ENCODE measurements at regions not wholly inside any gene's neighbourhood (a gene's known extent, or its start where the extent isn't known, plus 50 kb on each side); places are given as distances from the start of the nearest gene placed in this dataset.
"Not testable (repeated sequence)": the region's sequence is repeated elsewhere in the genome, so short reads cannot be mapped to it uniquely, and the experiment has no call there.

- no peak for DNase-seq
These were observed 250.5 kb upstream of the TUT7 start for GRCh38 chr9:86604741-86605140.

- no peak for DNase-seq
These were observed 248.5 kb upstream of the TUT7 start for GRCh38 chr9:86602715-86603114.

GRCh38 chr9:86601697-86602096 lies 247.5 kb upstream of the TUT7 start:
- no peak for DNase-seq

- no peak for DNase-seq
These were observed 246.8 kb upstream of the TUT7 start for GRCh38 chr9:86600977-86601376.

- no peak for DNase-seq
These were observed 246.1 kb upstream of the TUT7 start for GRCh38 chr9:86600291-86600690.

GRCh38 chr9:86599561-86599960 lies 245.4 kb upstream of the TUT7 start:
- no peak for DNase-seq

GRCh38 chr9:86598411-86599239 lies 244.4 kb upstream of the TUT7 start:
- DNase-seq, result no peak

- DNase-seq, result no peak
These were observed 240.5 kb upstream of the TUT7 start for GRCh38 chr9:86594724-86595123.

GRCh38 chr9:86591472-86591871 lies 237.3 kb upstream of the TUT7 start:
- DNase-seq, result no peak

GRCh38 chr9:86589730-86590129 lies 235.5 kb upstream of the TUT7 start:
- no peak for DNase-seq

GRCh38 chr9:86589273-86589672 lies 235.1 kb upstream of the TUT7 start:
- no peak for DNase-seq

GRCh38 chr9:86586144-86586494 lies 231.9 kb upstream of the TUT7 start:
- no peak for DNase-seq

- DNase-seq, result no peak
These were observed 231.4 kb upstream of the TUT7 start for GRCh38 chr9:86585422-86586143.

- DNase-seq, result no peak
These were observed 226.5 kb upstream of the TUT7 start for GRCh38 chr9:86580688-86581087.

- no peak for DNase-seq
These were observed 224.5 kb upstream of the TUT7 start for GRCh38 chr9:86578722-86579121.

- DNase-seq, result no peak
These were observed 223.5 kb upstream of the TUT7 start for GRCh38 chr9:86577420-86578333.

- DNase-seq, result no peak
These were observed 221.8 kb upstream of the TUT7 start for GRCh38 chr9:86575825-86576525.

- DNase-seq, result no peak
These were observed 220.9 kb upstream of the TUT7 start for GRCh38 chr9:86575137-86575536.

GRCh38 chr9:86573886-86574285 lies 219.7 kb upstream of the TUT7 start:
- no peak for DNase-seq

- DNase-seq, result no peak
These were observed 218.7 kb upstream of the TUT7 start for GRCh38 chr9:86572904-86573303.

- DNase-seq, result not testable (repeated sequence)
These were observed 211.4 kb upstream of the TUT7 start for GRCh38 chr9:86565603-86566002.

GRCh38 chr9:86563936-86564335 lies 209.7 kb upstream of the TUT7 start:
- no peak for DNase-seq

Data from occipital lobe (tissue), 1 donor.